WTC11 (cell line): ENCODE measurements at regions not wholly inside any gene's neighbourhood (a gene's known extent, or its start where the extent isn't known, plus 50 kb on each side); places are given as distances from the start of the nearest gene placed in this dataset.

ENCODE experiments used
- AR ChIP-seq: fragments of 250-450 bp; sonication (Bioruptor Pico); IDR thresholded peaks from 2 replicates; pipeline ENCODE4 v1.9.0; 2021; ENCODE audit warnings: mild to moderate bottlenecking
- CTCF ChIP-seq: fragments of 200-600 bp; IDR thresholded peaks from 2 replicates; pipeline ENCODE4 v1.8.0; 2022; ENCODE audit warnings: antibody characterized with exemption
- MAX ChIP-seq: sonication (generic); formaldehyde crosslinking; IDR thresholded peaks from 2 replicates; pipeline ENCODE4 v1.8.0; 2022; ENCODE audit warnings: mild to moderate bottlenecking, missing genetic modification reagents
- MLX ChIP-seq: sonication (generic); formaldehyde crosslinking; IDR thresholded peaks from 2 replicates; pipeline ENCODE4 v1.8.1; 2023; ENCODE audit warnings: mild to moderate bottlenecking, missing genetic modification reagents, moderate library complexity
- MXD4 ChIP-seq: fragments of 250-450 bp; sonication (Bioruptor Pico); IDR thresholded peaks from 2 replicates; pipeline ENCODE4 v1.8.0; 2021; ENCODE audit warnings: mild to moderate bottlenecking, moderate library complexity, borderline replicate concordance
- TCF7 ChIP-seq: sonication (generic); formaldehyde crosslinking; IDR thresholded peaks from 2 replicates; pipeline ENCODE4 v1.8.0; 2022; ENCODE audit warnings: mild to moderate bottlenecking, low read depth, missing genetic modification reagents, moderate library complexity

- TF ChIP-seq MLX (CRISPR knock-in tag) (no peak), CTCF (no peak), MXD4 (no peak), TCF7 (no peak), AR (CRISPR knock-in tag) (no peak), MAX (CRISPR knock-in tag) (no peak)
These were observed 132.5 kb upstream of the MAX start for GRCh38 chr14:65234752-65235361.
